MM.1S (cell line): ENCODE measurements at regions not wholly inside any gene's neighbourhood (a gene's known extent, or its start where the extent isn't known, plus 50 kb on each side); places are given as distances from the start of the nearest gene placed in this dataset.

Source experiments
- EZH2 ChIP-seq: fragments of 300-600 bp; sonication (generic); optimal IDR thresholded peaks from 2 replicates; pipeline ENCODE3; 2017; ENCODE audit warnings: low read depth, mild to moderate bottlenecking, antibody characterized with exemption, low read length, mixed read lengths
- EZH2phosphoT487 ChIP-seq: fragments of 300-600 bp; sonication (generic); IDR thresholded peaks from 2 replicates; pipeline ENCODE4 v1.6.1; 2018; ENCODE audit warnings: antibody characterized with exemption, low read length
- TF ChIP-seq, protein P1 (sequence below): fragments of 300-600 bp; sonication (generic); IDR thresholded peaks from 2 replicates; pipeline ENCODE4 v1.5.1; 2016; ENCODE audit warnings: antibody characterized with exemption, low read length, mixed read lengths

- TF ChIP-seq, protein P1, sequence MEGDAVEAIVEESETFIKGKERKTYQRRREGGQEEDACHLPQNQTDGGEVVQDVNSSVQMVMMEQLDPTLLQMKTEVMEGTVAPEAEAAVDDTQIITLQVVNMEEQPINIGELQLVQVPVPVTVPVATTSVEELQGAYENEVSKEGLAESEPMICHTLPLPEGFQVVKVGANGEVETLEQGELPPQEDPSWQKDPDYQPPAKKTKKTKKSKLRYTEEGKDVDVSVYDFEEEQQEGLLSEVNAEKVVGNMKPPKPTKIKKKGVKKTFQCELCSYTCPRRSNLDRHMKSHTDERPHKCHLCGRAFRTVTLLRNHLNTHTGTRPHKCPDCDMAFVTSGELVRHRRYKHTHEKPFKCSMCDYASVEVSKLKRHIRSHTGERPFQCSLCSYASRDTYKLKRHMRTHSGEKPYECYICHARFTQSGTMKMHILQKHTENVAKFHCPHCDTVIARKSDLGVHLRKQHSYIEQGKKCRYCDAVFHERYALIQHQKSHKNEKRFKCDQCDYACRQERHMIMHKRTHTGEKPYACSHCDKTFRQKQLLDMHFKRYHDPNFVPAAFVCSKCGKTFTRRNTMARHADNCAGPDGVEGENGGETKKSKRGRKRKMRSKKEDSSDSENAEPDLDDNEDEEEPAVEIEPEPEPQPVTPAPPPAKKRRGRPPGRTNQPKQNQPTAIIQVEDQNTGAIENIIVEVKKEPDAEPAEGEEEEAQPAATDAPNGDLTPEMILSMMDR, result no peak
- TF ChIP-seq EZH2phosphoT487 (no peak), EZH2 (no peak)
These were observed 1022.5 kb downstream of the AACS start for GRCh38 chr12:126087692-126088091.
